NCI-H774 (cell line): ENCODE measurements at regions not wholly inside any gene's neighbourhood (a gene's known extent, or its start where the extent isn't known, plus 50 kb on each side); places are given as distances from the start of the nearest gene placed in this dataset.

Experiments used
- DNase-seq: peaks from one replicate; lab custom pipeline; 2025; lab: John Stamatoyannopoulos, UW

DNA sequence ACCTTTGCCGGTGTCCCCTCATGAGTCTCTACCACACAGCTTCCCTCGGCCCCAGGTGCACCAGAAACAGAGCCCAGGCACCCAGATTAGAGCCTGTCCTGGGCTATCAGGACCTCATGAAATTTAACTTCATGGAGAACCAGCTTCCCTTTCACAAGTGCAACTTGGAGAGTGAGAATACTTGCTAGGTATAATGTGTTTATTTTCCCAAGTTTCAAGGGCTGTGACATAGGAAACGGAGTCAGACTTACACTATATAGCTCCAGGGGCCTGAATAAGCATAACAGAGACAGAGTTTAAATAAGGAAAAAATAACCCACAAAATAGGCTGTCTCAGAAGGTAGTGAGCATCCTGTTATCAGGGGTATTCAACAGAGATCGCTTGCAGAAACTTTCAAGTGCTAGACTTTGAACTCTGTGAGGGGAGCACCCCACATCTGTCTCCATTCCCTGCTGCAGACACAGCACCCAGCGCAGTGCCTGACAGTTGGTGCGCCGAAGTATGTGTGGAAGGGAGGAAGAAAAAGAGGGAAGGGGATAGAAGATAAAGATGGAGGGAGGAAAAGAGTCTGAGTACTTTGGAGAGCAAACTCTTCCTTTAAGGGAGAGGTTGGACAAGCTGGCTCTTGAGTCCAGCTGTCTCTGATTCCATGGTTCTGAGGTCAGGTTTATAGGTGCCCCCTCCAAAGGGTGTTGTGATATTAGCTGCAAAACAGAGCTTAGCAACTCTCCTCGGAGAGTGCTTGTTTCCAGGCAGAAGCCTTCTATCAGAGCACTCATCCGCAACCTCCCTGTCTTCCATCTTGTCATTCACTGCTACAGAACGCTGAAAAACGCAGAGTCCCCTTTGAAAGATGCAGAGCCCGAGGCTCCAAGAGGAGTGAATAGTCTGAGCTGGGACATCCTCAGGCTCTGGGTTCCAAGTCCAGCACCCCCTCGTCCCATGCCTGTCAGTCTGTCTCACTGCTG lies 84.8 kb downstream of the CPN2 start:
- DNase-seq: no peak

DNA sequence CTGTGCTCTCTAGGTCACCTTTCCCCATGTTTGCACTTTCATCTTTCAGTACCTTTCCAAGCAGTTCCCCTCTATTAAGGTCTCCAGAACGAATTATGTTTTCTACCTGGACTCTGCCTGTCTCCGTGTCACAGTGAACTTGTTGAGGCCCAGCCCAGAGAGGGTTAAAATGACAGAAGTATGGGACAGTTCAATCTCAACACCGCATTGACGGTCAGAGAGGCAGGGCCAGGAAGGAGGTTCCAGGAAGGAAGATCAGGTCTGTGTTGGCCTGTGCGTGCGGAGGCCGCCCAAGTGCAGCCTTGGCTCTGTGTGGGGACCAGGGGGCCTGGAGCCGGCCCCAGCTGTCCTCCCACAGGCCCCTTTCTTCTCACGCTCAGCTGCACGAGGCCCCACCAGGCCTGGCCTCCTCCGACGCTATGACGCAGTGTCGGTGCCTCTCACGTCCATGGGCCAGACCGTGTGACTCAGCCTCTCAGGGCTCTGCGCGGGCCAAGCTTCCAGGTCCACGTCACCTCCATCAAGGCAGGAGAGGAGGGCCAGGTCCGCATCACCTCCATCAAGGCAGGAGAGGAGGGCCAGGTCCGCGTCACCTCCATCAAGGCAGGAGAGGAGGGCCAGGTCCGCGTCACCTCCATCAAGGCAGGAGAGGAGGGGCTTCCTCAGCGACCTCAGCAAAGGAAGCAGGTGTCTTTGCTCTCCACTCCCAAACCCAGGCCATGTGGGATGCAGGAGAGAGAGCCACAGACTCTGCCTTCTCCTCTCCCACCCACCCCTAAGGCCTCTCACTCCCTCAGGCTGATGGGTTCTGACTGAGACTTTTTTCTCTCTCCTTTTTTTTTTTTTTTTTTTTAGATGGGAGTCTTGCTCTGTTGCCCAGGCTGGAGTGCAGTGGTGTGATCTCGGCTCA lies 83.1 kb downstream of the CPN2 start:
- DNase-seq: no peak

DNA sequence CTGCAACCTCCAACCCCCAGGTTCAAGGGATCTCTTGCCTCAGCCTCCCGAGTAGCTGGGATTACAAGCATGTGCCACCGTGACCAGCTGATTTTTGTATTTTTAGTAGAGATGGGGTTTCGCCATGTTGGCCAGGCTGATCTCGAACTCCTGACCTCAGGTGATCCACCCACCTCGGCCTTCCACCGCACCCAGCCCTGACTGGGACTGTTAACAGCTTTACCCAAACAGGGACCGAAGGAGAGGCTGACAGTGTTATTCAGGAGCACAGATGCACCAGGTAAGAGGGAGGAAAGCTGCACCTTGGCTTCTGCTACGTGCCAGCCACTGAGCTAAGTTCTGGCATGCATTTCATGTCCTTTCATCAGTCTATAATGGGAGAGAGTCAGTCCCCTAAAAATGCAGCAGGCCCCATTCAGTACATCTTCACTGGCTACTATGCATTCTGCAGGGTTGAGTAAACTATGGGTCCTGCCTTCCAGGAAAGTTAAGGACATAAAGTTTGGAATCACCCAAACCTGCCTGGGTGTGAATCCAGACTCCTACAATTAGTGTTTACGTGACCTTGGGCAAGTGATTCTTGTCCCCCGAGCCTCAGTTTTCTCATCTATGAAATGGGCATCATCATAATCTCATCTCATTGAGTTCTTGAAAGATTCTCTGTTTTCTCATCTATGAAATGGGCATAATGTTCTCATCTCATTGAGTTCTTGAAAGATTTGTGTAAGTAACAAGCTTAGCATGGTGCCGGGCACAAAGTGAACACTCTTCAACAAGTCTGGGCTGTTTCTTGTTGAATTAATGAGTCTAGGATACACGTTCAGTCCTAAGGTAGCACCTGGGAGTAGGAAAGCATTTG lies 82.2 kb downstream of the CPN2 start:
- no peak for DNase-seq

DNA sequence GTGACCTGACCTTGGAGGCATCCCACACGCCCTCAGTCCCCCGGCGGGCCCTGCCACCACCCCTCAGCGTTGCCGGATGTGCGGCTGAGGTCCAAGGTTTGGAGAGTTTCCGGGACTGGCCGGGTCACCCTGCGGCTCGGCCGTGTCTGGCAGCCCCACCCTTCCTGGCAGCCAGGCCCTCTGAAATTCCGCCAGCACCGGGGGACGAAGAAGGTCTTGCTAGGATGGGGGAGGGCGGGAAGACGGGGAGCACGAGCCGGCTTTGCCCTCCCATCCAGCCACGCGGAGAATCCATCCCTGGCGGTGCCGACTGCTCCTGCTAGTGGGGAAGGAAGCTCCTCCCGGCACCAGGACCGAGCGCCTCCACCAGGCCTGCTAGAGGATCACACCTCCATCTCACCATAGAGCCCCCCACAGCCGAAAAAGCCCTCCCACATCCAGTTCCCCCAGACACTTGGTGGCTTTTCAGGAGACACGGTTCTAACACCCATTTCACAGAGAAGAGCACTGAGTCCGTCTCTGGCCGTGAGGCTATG lies 81.5 kb downstream of the CPN2 start:
- no peak for DNase-seq

DNA sequence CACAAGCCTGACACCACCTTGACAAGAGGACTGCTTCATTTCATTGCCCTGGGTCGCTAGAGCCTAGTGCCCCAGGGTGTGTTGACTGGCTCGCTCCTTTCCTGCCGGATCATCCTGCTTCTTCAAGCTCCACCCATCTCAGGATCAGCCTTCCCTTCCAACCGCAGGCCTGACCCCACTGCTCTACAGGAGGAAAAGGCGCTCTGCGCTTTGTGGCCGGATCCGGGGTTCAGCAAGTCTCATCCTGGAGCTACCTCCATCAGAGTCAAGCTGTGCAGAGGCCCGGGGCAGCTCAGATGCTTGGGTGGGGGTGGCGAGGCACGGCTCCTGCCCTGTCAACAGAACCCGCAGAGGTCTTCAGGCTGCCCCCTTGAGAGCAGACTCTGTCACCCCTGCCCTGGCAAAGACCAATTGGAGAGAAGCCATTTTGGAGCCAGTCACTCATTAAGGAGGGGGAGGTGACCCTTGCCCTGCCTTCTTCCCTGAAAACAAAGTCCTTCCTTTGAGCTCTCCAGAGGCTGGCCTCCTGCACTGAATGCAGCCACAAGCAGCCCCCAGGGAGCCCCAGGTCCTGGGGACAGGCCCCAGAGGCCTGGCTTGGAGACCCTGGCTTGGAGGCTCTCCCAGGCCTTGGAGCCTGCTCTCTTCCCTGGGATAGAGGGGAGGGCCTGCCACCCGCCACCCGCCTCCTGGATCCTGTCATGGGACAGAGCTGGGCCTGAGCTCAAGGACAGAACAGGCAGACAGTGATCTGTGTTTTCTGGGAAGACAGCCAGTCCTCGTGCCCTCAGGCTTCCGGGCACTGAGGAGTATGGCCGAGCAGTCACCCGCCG lies 80.3 kb downstream of the CPN2 start:
- DNase-seq: no peak

DNA sequence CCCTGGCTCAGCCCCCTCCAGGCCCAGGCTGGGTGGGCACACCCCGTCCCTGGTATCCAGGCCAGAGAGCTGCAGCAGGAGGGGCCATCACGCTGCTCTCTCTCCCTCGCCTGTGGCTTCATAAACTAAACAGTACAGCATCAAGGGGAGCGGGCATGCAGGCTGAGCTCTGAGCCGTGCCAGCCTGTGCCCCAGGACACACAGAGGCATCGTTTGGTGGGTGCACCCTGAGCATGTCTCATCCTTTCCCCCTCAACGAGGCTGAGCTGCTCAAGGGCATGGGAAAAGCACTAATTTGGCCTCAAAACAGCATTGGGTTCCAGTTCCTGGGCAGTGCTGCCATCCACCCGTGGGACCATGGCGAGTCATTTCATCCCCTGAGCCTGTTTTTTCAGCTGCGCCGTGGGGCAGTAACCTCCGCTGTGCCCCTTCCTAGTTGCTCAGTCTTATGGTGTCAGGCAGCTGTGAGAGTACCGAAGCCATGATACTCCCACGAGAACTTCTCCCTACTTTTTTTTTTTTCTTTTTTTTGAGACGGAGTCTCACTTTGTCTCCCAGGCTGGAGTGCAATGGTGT lies 79.6 kb downstream of the CPN2 start:
- no peak for DNase-seq

DNA sequence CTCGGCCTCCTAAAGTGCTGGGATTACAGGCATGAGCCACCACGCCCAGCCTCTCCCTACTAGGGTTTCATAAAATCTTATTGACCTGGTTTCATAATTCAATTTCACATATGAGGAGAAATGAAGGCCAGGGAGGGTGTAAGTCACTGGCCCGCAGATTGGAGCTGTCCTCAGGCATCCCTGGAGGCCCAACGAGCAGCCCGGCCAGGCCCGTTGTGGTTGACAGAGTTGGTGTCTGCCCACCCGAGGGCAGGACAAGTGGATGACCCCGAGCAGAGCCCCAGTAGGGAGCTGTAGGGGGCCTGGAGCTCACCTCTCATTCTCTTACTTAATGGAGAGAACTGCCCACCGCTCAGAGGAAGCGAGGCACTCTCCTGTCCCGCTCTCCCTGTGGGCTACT lies 78.9 kb downstream of the CPN2 start:
- DNase-seq: no peak

DNA sequence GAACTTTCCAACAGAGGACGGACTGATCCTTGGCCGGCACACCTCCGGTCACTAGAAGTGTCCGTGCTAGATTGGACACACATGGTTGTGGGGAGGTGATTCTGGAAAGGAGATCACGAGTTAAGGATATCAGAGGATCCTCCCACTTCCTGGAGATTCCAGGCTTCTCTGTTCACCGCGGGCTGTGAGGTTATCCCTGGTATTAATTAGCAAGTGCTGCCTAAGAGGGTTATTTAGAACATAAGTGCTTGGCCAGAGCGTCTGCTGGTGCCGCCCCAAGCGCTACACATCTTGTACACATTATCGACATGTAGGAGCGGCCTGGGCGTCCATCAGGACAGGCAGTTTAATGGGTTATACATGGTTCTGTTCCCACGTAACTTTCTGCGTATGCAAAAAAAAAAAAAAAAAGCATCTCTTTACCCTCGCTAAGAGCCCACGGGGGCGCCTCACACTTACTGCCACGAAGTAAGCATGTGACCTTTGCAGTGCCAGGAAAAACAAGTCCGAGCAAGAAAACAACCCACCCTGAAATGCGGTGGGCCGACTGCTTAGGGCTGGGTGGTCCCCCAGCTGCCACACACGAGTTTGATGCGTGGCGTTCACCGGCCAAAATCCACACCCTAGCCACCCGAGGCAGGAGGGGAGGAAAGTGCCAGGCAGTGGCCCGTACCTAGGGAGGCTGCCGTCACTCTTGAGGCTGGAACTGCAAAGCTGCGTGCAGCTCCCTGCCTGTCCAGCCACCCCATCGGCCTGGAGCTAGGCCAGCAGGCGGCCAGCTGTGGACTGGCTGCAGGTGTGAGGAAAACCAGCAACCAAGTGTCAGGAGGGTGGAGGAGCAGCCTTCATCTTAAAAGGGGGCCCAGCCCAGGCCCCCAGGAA lies 78.0 kb downstream of the CPN2 start:
- DNase-seq: no peak

DNA sequence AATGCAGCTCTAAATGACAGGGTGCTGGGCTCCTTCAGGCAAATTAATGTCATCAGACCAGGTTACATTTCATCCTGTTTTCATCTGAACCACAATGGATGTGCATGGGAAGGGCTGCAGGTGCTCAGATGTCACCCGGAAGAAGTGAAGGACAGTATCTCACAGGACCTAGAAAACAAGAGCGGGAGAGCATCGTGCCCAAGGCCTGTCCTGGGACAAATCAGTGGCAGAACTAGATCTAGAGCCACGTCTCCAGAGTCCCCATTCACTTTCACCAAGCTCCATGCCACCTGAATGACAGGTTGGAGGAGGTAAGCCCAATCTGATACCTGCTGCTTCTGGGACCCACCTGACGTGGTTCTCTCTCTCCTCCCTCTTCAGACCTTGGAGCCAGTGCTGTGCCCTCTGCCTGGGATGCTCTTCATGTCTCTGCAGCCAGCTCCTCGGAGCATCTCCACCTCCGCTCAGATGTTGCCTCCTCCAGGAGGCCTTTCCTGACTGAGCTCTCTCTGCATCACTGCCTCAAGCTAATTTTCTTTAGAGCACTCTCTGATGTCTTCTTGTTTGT lies 77.3 kb downstream of the CPN2 start:
- no peak for DNase-seq

DNA sequence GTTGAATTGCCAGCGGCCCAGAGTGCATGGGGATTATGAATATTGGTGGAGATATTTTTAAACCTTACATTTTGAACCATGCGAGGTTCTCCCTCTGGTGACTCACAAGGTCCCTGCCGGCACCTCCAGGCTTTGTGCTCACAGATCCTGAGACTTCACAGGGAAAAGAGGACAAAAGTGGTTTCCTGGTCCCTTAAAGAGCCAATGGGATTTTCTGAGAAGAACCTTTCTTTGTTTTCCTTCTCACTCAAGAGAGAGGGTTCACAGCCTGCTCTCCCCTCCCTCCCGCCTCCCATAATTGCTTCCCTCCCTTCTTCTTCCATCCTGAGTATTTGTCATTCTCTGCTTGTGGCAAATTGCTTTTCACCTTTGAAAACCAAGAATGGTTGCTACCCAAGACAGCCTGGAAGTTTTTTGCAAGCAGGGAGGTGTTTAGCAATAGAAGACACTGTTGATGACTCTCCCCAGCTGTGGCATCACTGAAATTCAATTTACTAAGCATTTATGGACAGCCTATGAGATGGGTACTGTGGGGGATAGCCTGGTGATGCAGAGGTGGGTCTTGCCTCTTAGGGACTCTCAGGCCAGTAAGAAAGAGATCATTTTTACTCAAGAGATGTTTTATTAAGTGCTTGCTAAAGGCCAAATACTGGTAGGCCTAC lies 76.6 kb downstream of the CPN2 start:
- DNase-seq: no peak

DNA sequence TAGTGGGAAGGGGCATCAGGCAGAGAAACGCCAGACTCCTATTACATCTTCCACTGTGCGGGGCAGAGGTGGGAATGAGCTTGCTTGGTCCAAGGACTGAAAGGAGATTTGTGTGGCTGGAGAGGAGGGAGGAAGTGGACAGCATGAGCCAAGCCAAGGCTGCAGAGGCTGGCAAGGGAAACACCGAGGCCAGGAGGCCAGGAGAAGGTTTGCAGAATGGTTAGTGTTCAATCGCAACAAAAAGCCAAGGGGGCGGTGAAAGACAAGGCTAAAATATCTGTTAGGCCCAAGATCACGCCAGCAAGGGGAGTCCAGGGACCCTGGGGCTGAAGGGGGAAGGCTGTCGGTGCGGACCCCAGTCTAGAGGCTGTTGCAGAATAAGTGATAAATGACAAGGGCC lies 75.8 kb downstream of the CPN2 start:
- DNase-seq: no peak

DNA sequence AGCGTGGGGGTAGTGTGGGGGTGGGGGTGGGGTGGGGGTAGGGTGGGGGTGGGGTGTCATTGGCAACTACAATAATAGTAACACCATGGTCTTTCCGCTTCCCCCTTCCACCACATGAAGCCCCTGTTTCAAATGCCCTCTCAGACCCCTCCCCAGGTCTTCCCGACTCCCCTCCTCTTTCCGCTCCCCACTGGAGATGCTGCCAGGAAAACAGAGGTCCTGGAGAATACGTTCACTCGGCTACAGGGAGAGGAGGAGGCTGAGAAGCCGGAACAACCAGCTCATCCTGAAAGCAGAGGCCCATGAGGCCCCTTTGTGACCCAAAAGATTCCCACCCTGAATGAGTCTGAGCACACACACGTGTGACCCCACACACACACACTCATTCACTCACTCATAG lies 75.4 kb downstream of the CPN2 start:
- no peak for DNase-seq

DNA sequence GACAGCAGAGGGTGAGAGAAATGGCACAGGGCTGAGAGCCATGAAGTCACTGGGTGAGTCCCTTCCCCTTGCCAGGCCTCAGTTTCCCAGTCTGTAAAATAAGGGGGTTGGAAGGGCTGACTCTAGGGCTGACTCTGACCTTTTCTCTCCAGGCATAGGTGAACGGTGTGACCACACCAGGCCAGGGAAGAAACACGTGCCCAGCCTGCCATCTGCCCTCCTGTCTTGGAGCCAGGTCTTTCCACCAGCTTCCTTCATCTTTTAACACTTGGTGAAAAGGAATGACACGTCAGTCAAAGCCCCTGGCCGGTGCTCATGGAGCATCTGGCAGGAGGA lies 74.4 kb downstream of the CPN2 start:
- DNase-seq: no peak

DNA sequence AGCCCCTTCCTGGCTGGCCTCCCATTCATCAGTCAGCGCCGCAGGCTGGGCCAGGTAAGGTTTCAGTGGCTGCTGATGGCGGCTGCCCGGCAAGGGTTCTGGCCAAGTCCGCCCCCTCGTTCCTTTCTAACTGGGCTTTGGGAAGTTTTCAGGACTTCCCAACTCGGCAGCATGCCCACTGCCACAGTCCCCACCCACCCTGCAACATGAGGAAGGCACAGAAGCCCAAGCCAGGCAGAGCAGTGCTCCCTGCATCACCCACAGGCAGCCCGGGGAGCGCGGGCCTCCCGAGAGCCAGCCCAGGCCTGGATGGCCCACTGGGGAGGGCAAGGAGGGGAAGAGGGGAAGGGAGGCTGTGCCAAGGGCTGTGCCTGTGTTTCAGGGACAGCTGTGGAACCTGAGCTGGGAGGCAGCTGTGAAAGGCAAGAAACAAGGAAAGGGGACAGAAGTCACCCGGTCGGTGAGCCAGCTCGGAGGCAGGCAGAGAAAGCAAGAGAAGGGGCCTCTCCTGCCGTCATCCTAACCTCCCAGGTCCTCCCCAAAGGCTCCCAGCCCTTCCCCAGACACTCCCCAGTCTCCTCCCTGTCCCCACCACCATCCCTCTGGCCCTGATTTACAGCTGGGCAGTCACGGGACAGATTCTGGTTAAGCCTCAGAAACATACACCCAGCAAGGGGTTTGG lies 73.9 kb downstream of the CPN2 start:
- no peak for DNase-seq

DNA sequence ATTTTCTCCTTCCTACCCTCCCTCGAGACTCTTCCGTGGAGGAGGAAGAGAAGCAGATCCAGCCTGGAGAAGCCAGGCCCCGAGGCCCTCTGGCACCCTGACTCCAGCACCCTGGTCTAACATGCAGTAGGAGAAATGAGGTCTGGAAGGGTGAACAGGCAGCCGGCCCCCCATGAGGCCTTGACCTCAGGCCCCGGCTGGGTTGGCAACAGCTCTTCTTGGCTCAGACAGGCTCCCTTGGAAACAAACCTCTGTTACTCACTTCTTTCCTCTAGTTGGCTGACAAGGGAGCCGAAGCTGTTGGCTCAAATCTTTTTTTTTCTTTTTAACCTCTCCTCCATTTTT lies 73.4 kb downstream of the CPN2 start:
- no peak for DNase-seq

DNA sequence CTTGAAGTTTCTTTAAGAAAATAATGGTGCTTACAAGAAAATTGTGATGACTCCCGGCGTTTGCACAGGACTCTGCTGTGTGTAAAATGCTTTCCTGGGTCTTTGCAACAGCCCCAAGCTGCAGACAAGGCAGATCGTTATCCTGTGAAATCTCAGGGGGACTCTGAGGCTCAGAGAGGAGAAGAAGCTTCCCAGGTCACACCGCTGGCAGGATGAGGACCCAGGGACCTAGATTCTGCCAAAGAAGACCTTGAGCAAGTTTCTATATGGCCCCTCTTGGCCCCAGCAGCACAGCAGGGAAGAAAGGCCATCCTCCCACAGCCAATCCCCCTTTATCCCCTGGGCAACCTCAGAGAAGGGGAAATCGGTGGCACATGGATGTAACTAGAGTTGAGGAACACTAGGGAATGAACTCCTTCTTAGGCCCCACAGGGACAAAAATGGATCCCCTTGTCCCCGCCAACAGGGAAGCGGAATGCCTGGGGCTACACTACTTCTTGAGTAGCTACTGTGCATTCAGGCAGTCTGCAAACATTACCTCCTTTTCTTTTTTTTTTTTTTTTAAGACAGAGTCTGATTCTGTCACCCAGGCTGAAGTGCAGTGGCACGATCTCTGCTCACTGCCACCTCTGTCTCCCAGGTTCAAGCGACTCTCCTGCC lies 72.8 kb downstream of the CPN2 start:
- DNase-seq: no peak

DNA sequence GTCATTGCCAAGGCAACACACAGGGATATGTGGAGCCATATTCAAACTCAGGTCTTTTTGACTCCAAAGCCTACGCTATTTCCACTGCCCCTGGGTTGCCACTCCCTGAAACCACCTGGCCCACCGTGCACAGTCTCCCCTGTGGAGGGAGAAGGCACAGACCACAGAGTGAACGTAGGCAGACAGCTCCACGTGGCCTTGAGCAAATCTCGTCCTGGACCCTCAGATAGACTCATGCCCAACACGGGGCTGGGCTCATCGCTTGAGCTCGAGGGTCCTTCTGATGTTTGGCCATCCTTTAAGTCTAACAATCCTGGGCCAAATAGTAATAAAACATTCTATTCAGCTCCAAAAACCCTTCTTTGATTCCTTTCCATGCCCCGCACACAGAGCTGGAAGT lies 72.0 kb downstream of the CPN2 start:
- no peak for DNase-seq
